GM21786 (cell line): ENCODE measurements at regions not wholly inside any gene's neighbourhood (a gene's known extent, or its start where the extent isn't known, plus 50 kb on each side); places are given as distances from the start of the nearest gene placed in this dataset.
"Not testable (repeated sequence)": the region's sequence is repeated elsewhere in the genome, so short reads cannot be mapped to it uniquely, and the experiment has no call there.

Experiments used
- ATAC-seq: cut with Tn5 transposase; IDR thresholded peaks from one replicate; pipeline ENCODE4 v1.9.1; 2021; ENCODE audit not compliant: unreplicated experiment

DNA sequence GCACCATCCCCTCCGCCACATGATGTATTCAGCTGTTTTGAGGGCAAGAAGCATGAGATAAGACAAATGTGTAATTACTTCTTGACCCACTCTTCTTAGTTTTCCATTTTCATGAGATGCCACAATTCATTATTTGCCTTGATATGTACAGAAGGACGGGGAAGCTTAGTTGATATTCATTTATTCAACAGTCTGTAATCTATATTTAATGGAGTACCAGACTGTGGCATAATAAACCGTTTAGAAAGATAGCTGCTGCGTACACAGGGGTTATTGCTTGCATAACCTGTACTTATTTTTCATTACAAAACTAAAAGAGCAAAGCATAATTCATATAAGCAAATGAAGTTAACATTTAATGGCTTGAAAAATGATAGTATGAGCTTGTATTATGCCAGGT lies 466.4 kb upstream of the GYPC start:
- no peak for ATAC-seq

DNA sequence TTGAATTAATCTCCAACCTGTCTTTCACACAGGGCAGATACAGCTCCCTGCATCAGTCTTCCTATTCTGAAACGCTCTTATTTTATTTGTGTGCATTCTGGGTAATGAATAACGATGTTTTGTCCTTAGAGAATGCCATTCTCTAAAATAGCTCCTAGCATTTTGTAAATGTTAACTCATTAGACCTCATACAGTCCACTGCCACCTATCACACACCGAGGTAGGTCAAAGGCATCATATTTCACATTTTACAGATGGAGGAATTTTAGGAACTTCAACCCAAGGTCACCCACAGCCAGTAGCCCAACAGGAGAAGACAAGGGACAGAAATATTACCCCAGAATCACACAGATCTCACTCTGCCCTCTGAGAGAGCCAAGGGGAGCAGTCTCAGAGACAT lies 455.4 kb upstream of the GYPC start:
- no peak for ATAC-seq

DNA sequence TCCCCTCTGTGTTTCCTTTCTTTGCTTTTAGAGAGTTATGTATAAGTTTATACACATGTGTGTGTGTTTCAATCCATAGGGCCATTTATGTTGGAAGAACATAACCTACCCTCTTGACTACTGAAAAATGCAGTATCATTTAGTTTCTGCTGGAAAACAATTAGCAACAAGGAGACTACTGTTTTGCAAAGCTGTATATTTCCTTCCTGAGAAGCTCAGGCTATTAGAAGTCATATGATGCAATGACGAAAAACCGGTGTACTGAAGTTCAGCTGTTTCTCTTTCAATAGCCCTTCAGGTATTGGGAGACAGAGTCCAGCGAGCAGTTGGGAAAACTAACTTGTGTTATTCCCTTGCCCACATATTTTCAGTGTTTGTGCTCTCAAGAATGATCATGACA lies 447.7 kb upstream of the GYPC start:
- no peak for ATAC-seq

DNA sequence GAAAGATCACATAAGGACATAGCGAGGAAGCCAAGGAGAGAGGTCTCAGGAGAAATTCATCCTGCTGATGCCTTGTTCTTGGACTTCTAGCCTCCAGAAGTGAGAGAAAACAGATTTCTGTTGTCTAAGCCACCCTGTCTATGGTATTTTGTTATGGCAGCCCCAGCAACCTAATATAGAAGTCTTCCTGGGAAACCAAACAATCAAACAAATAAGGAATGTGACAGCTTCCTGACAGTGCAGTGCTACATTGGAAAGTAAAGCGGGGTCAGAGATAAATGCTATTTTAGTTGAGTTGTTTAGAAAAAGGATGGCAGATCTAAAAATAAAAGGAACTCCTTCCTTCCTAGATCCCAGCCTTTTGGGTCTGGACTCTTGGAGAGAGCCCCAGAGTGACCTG lies 443.2 kb upstream of the GYPC start:
- ATAC-seq, result no peak

DNA sequence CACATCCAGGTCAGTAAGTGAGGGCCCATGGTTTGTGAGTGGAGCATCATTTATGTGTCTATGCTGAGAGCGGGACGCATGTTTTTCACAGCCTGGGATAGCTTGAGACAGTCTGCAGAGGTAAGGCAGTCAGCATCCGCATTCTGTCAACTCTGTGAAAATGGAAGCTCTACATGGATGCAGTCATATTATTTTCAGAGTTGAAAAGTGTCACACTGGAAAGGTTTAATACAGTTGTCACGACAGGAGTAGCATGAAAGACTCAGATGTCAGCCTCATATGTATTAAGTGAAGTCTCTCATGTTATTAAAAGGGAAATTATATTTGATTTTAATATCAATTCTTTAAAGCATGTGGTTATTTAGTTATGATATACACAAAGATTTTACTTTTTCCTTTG lies 436.9 kb upstream of the GYPC start:
- ATAC-seq, result no peak

DNA sequence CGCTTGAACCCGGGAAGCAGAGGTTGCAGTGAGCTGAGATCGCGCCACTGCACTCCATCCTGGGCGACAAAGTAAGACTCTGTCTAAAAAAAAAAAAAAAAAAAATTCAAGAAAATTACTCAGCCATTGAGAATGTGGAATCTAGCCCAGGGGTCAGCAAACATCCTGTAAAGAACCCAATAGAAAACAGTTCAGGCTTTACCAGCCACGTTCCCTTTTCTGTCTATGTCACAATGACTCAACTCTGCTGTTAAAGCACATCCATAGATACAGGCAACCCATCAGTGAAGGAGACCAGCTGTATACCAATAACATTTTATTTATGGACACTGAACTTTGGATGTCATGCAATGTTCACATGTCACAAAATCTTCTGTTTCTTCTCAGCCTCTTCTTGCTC lies 435.6 kb upstream of the GYPC start:
- no peak for ATAC-seq

DNA sequence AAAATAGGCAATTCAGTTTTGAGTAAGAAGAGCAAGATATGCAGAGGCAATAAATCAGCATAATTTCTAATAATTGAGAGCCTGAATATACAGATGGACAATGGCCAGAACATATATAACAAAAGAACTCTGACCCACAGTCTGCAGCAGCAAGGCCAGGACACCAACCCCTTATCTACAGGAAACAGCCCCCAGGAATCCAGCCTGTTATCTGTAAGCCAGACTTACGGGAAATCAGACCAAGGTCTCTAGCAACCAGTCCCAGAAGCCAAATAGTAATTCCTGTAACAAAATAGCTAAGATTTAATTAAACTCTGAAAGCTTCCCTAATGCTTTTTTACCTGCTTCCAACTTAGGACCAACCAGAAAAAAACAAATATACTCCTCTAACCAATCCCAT lies 434.5 kb upstream of the GYPC start:
- ATAC-seq, result no peak

DNA sequence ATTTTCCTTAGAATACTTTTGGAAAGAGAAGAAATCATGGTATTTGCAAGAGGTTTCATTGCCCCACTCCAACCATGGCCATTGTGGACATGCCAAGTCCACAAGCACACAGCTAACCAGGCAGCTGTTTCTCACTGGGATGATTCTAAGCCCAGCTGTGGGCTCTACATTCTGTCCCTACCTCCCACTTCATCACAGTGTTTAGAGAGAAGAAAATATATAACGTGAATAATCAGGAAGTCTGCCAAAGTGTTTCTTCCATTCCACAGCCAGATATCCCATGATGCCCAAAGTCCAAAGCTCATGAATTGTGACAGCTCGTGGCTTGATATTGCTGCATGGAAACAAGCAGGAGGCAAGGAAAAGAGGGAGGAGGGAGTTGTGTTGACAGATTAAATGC lies 433.7 kb upstream of the GYPC start:
- no peak for ATAC-seq

DNA sequence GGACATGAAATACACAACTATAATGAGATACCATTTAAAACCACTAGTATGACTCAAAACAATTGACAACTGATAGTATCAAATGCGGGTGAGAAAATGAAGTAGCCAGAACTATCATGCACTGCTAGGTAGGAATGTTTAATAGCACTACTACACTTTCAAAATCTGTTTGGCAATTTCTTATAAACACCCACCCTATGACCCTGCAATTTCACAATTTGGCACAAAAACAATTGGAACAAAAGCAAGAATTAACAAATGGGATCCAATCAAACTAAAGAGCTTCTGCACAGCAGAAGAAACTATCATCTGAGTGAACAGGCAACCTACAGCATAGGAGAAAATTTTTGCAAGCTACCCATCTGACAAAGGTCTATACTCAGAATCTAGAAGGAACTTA lies 431.2 kb upstream of the GYPC start:
- ATAC-seq, result no peak

DNA sequence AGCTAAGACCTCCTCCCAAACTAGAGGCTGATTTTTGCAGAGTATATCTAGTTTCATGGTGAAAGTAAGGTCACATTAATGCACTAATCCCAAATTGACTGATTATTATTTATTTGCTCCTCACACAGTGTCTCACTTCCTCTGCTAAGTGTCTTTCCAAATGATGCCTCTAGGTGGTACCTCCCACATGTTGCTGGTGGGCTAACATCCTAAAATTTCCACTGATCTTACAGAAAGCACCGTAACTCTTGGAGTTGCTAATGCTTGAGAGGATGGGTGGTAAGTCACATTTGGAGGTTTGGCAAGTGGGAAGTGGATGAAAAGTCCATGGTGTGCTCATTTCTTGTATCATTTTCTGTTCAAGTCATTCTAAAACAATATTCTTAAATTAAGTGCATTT lies 428.7 kb upstream of the GYPC start:
- no peak for ATAC-seq

DNA sequence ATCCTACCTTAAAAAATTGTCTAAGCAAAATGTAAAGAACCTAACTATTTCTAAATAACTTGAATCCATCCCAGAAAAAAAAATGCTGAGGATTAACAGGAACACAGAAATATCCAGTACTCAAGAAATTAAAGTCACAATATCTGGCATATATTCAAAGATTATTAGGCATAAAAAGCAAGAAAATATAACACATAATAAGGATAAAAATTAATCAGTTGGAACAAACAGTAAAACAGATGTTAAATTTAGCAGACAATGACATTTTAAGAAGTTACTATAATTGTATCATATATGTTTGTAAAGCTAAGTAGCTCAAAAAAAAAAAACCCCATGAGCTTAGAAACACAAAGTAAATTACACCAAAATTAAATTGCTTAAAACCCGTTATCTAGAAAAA lies 427.4 kb upstream of the GYPC start:
- no peak for ATAC-seq

DNA sequence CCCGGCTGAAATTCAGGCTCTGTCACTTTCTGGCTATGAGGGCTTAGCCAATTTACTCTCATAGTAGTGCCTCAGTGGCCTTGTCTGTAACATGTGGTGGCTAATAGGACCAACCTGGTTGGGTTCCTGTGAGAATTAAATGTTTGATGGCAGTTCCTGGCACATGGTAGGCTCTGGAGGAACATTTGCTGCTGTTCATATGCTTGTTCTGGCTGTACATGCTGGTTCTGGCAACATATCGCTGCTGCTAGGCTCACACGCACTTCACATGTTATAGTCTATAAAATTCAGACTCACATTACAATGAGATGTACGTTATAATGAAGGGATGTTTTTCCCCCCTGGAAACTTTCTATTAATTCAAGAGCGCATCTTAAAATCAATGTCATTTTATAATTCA lies 417.7 kb upstream of the GYPC start:
- ATAC-seq, result no peak

DNA sequence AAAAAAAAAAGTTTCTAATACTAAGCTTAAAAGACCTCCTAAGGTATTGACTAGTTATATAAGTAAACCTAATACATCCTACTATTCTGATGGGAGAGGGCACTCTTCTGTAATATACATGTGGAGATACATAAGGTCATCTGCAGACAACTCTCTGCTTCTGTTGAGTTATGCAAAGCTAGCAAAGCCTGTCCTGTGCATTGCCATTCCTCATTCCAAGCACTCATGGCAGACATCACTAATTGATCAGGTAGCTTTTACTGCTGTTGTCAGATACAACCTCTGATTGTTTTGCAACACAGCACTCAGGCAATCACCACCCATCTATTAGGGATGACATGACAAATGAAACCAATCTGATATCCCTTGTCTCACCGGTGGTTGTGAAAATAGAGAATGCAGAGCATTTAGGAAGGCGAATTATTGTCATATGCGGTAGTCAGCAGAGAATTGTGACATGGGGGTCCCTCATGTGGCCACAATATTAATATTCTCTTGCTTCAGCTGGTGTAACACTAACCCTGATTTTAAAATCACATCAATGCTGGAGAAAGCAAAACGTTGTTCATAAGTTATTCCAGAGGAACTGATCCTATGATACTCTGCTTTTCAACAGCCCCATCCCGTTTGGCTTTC lies 416.5 kb upstream of the GYPC start:
- ATAC-seq, result no peak

DNA sequence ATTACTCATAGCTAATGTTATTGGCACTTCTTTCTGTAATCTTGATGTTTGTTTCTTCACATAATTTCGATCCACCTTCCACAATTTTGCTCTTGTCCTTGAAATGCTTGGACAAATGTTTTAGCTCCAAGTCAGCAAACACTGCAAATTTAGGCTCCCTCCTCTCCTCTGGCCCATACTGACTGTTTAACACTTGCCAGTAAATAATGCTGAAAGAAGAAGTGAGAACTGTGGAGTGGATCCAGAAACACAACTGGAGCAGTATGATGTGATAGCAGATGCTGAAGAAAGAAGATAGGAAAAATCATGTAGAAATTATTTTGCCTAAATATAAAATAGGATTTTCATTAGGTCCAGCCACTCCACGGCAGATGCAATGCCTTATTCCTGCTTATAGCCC lies 415.0 kb upstream of the GYPC start:
- ATAC-seq, result no peak

DNA sequence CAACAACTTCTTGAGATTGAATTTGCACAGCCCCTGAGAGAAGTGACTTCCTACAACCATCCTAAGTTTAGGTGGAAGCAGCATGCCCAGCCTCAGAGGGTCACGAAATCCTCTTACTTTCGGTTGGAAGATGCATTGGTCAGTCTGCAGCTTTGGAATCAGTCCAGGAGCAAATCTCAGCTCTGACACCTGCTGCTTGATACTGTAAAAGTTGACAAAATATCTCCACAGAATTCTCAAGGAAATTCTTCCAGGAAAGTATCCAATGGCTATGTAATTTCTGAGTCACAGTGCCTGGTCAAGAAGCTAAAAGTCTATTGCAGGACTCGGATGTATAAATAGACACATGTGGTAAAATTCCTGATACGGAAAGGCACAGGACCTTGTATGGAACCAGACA lies 414.5 kb upstream of the GYPC start:
- ATAC-seq, result no peak

DNA sequence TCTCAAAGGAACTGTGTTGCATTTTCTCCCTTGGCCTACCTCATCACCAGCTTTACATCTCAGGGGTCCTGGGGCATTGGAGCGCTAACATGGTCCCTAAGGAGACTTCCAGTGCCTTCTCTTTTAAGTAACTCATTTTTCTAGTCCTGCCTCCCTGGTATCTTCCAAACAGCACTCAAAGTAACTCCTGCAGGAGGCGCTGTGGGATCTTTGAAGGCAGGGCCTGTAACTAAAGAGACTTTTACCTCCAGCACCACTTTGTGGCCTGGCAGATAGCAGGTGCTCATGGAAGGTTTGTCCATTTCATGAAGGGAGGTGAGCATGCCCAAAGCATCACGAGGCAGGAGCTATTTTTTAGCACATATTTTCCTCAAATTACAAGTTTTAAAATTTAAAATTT lies 411.0 kb upstream of the GYPC start:
- ATAC-seq, result peak; percentile 59

DNA sequence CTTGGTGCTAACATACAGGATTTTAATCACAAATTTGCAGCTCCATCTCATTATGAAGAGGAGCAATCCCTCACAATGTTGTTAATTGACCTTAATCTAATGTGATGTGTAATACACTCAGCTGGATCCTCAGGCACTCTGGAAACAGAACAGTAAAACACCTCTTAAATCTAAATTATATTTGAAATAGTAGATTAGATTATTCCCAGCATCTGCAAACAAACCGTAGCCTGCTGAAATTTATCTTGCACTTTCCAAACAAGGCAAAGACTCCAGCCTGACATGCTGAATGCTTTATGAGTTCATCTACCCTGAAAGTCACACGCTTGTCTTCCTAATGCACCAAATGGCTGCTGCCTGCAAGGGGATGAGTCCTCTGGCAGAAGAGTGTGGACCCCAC lies 402.3 kb upstream of the GYPC start:
- ATAC-seq, result no peak

DNA sequence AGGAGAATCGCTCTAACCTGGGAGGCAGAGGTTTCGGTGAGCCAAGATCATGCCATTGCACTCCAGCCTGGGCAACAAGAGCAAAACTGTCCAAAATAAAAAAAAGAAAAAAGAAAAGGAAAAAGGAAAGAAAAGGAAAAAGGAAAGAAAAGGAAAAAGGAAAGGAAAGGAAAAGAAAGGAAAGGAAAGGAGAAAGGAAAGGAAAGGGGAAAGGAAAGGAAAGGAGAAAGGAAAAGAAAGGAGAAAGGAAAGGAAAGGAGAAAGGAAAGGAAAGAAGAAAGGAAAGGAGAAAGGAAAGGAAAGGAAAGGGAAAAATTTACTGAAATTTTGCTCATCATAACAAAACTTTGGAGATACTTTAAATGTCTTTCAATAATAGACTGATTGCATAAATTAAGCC lies 391.3 kb upstream of the GYPC start:
- no peak for ATAC-seq

DNA sequence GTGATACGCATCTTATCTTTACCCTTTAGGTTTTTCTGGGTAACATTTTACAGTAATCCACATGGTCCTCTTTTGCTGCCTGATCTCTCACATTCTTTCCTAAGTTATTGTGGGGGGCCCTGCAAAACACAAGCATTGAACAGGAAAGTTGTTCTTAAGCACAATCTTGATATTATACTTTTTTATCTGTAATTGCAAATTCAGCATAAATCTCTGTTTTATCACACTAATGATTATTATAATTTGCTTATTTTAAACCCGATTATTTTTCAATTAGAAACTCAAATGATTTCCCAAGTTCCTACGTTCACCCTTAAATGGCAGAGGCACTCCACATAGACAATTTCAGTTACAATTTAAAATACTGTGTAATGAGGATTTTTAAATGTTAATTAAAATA lies 386.0 kb upstream of the GYPC start:
- no peak for ATAC-seq

DNA sequence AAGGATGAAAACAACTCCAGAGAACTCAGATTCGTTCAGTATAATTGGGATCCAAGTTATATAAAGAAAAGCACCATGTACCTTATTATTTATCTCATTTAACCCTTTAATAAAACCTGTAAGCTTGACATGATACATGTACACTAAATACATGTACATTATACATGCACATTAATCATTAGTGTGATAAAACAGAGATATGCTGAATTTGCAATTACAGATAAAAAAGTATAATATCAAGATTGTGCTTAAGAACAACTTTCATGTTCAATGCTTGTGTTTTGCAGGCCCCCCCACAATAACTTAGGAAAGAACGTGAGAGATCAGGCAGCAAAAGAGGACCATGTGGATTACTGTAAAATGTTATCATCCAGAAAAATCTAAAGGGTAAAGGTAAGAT lies 385.4 kb upstream of the GYPC start:
- ATAC-seq, result no peak

DNA sequence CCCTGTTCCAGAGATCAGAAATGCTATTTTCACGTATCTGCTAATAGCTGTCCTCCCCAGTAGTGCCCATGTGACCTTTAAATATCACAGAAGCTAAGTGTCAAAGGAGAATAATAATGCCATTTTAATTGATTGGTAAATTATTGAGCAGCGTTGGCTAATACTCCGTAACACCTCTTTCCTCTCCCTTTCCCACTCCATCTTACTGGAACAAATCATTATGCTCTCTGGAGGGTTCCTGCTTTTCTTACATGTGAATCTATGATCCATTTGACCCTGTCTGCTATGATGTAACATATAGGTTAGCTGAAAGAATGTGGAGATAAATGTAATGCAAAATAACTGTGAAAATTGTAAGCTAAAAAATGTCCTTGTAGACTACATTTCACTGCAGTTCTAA lies 383.6 kb upstream of the GYPC start:
- ATAC-seq, result no peak

DNA sequence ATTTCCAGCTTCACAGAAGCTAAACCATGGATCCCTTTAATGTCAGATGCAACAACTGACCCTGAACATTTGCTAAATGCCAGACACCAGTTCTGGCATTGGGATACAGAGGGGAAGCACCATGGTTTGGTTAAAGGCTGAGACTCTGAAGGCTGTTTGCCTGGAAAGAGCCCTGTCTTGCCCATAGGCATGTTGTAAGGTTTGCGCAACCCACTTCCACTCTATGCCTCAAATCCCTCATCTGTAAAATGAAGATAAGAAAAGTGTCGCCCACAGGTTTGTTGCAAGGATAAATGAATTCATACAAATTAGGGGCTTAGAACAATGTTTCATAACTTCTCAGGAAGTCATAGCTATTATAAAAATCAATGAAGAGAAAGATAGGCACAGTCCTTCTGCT lies 380.9 kb upstream of the GYPC start:
- ATAC-seq, result no peak

DNA sequence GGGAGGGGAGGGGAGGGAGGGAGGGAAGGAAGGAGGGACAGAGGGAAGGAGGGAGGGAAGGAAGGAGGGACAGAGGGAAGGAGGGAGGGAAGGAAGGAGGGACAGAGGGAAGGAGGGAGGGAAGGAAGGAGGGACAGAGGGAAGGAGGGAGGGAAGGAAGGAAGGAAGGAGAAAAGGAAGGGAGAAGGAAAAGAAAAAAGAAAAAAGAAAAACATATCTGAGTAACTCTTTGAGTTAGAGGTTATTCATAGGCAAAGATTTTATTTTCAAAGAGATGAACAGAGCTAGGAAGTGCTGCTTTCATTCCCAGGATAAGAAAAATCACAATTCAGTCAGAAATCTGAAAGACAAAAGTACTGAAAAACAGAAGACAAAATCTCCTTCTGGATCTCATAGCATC lies 379.7 kb upstream of the GYPC start:
- not testable (repeated sequence) for ATAC-seq

DNA sequence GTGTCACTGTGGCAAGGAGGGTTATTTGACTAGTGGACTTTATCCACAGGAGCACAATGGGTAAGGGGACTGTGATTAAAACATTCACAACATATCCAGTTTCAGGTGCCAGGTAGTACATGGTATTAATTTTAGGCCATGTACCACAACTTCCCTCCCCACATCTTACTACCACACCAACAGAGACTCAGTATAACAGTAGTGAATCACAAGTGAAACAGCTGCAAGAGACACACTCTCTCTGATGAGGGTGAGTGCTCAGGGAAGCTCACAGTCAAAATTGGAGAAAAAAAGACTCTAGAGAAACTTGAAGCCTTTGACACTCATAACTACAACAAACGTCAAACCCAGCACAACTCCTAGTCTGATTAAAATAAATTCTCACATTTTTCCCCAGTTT lies 367.6 kb upstream of the GYPC start:
- ATAC-seq, result no peak
